Liver (tissue), 8 donors: ENCODE measurements at regions not wholly inside any gene's neighbourhood (a gene's known extent, or its start where the extent isn't known, plus 50 kb on each side); places are given as distances from the start of the nearest gene placed in this dataset.

Experiments used
- DNase-seq: peaks from one replicate; pipeline ENCODE4 v3.0.0-alpha.2; 2017; ENCODE audit warnings: low spot score
- H3K27ac ChIP-seq, 2 donors: one replicate each; pipeline ENCODE4 v1.7.0; 2013; ENCODE audit warnings: inconsistent platforms in 2 of 2, low read length in 2 of 2, control low read depth in 1 of 2, low read depth in 1 of 2, mild to moderate bottlenecking in 1 of 2
- H3K27me3 ChIP-seq, 4 donors: one replicate each; pipeline versions ENCODE4 v1.6.1 to v1.7.0; 2013; ENCODE audit warnings: low read length in 3 of 4, inconsistent platforms in 1 of 4, mild to moderate bottlenecking in 1 of 4, moderate library complexity in 1 of 4; ENCODE audit not compliant: control insufficient read depth in 4 of 4, insufficient read depth in 4 of 4
- H3K36me3 ChIP-seq, 4 donors: one replicate each; pipeline versions ENCODE4 v1.6.1 to v1.7.0; 2013; ENCODE audit warnings: low read length in 3 of 4, mild to moderate bottlenecking in 3 of 4, low read depth in 1 of 4, moderate library complexity in 1 of 4; ENCODE audit not compliant: control insufficient read depth in 4 of 4, insufficient read depth in 3 of 4
- H3K4me1 ChIP-seq, 4 donors: one replicate each; pipeline versions ENCODE4 v1.6.1 to v1.7.0; 2013; ENCODE audit warnings: low read length in 3 of 4, mild to moderate bottlenecking in 3 of 4, moderate library complexity in 1 of 4; ENCODE audit not compliant: control insufficient read depth in 4 of 4, insufficient read depth in 4 of 4
- H3K4me3 ChIP-seq, 3 donors: one replicate each; pipeline versions ENCODE4 v1.6.1 to v1.7.0; 2013; ENCODE audit warnings: low read length in 3 of 3, control low read depth in 1 of 3, low read depth in 1 of 3, mild to moderate bottlenecking in 1 of 3
- H3K9ac ChIP-seq, 2 donors: one replicate each; pipeline ENCODE4 v1.7.0; 2013; ENCODE audit warnings: low read length in 2 of 2, mild to moderate bottlenecking in 2 of 2, moderate library complexity in 2 of 2, control low read depth in 1 of 2, low read depth in 1 of 2
- H3K9me3 ChIP-seq, 4 donors: one replicate each; pipeline versions ENCODE4 v1.6.1 to v1.7.0; 2013; ENCODE audit warnings: low read length in 3 of 4; ENCODE audit not compliant: control insufficient read depth in 4 of 4
- EGR1 ChIP-seq, 2 donors: IDR thresholded peaks; 2 replicates each; pipeline ENCODE4 v1.6.1; 2016 to 2018; ENCODE audit warnings: antibody characterized with exemption in 2 of 2, low read depth in 2 of 2
- FOXA1 ChIP-seq: IDR thresholded peaks from 2 replicates; pipeline ENCODE4 v1.6.1; 2016; ENCODE audit warnings: antibody characterized with exemption
- FOXA2 ChIP-seq: IDR thresholded peaks from 2 replicates; pipeline ENCODE4 v1.6.1; 2016; ENCODE audit warnings: antibody characterized with exemption
- GABPA ChIP-seq, 2 donors: IDR thresholded peaks in 1 of 2; conservative IDR thresholded peaks in 1 of 2; 2 replicates each; pipeline ENCODE4 v1.6.1; 2016; ENCODE audit warnings: antibody characterized with exemption in 2 of 2, mild to moderate bottlenecking in 1 of 2, moderate library complexity in 1 of 2
- HNF4A ChIP-seq, 2 donors: conservative IDR thresholded peaks; 2 replicates each; pipeline ENCODE4 v1.6.1; 2016; ENCODE audit warnings: antibody characterized with exemption in 2 of 2, mild to moderate bottlenecking in 2 of 2
- HNF4G ChIP-seq: IDR thresholded peaks from 2 replicates; pipeline ENCODE4 v1.6.1; 2016; ENCODE audit warnings: antibody characterized with exemption
- JUND ChIP-seq, 2 donors: IDR thresholded peaks; 2 replicates each; pipeline ENCODE4 v1.6.1; 2016; ENCODE audit warnings: antibody characterized with exemption in 2 of 2
- NR2F2 ChIP-seq: IDR thresholded peaks from 2 replicates; pipeline ENCODE4 v1.6.1; 2016; ENCODE audit warnings: antibody characterized with exemption
- RAD21 ChIP-seq, 2 donors: IDR thresholded peaks; 2 replicates each; pipeline ENCODE4 v1.6.1; 2016; ENCODE audit warnings: antibody characterized with exemption in 2 of 2, mild to moderate bottlenecking in 2 of 2
- RXRA ChIP-seq, 2 donors: IDR thresholded peaks; 2 replicates each; pipeline ENCODE4 v1.6.1; 2017 to 2018; ENCODE audit warnings: antibody characterized with exemption in 2 of 2, mild to moderate bottlenecking in 1 of 2
- SP1 ChIP-seq: IDR thresholded peaks from 2 replicates; pipeline ENCODE4 v1.6.1; 2018; ENCODE audit warnings: antibody characterized with exemption, mild to moderate bottlenecking
- TAF1 ChIP-seq: conservative IDR thresholded peaks from 2 replicates; pipeline ENCODE4 v1.6.1; 2016; ENCODE audit warnings: antibody characterized with exemption, mild to moderate bottlenecking
- YY1 ChIP-seq: IDR thresholded peaks from 2 replicates; pipeline ENCODE4 v1.6.1; 2016; ENCODE audit warnings: antibody characterized with exemption, mild to moderate bottlenecking
- WGBS: extraction: QIAGEN DNeasy Blood & Tissue Kit; methylation state at CpG from one replicate; pipeline ENCODE4 v1.1.7; 2013; 5-methylcytosine and 5-hydroxymethylcytosine counted together
- TF ChIP-seq, protein P1 (sequence below): IDR thresholded peaks from 2 replicates; pipeline ENCODE4 v1.6.1; 2016; ENCODE audit warnings: antibody characterized with exemption
- TF ChIP-seq, protein P2 (sequence below): IDR thresholded peaks from 2 replicates; pipeline ENCODE4 v1.6.1; 2016; ENCODE audit warnings: antibody characterized with exemption, mild to moderate bottlenecking
- TF ChIP-seq, protein P3 (sequence below): fragments of 150-350 bp; IDR thresholded peaks from 2 replicates; pipeline ENCODE4 v1.5.1; 2017; ENCODE audit warnings: improper control_type of control experiment, low read depth, low read length; ENCODE audit not compliant: missing input control
- TF ChIP-seq, protein P4 (sequence below): IDR thresholded peaks from 2 replicates; pipeline ENCODE4 v1.6.1; 2016; ENCODE audit warnings: antibody characterized with exemption
- donor health status: healthy.
- donor health status: healthy.
- donor health status: healthy.
- donor health status: healthy.
- donor health status: healthy.

DNA sequence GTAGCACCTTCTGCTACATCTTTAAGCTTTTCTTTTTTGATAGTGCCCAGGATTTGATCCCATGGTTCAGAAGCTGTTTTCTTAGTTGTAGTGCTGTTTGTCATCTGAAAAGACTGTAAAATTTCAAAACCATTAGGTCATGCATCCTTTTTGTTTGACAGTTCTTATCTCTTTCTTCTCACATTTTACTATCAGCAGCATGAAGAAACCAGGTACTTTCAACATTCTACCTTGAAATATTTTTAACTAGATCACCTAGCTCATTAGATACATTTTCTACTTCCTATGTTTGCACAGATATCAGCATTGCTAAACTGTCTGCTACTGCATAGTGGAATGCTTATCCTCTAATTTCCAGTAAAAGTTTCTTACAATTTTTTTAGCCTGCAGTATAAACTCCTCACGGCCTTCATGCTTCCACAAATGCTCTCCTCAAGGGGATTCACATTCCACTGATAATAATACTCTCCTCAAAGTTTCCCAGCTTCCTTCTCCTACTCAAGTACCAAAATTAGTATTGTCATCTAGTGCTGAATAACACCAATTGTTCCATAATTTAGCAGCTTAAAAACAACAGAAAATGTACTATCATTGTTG, 243.9 kb upstream of the ZRANB2 start:
- Histone ChIP-seq H3K9me3 (no peaks in the 10 kb centered on the region), H3K9ac (no peak overlapping the region)
- no peak for DNase-seq

DNA sequence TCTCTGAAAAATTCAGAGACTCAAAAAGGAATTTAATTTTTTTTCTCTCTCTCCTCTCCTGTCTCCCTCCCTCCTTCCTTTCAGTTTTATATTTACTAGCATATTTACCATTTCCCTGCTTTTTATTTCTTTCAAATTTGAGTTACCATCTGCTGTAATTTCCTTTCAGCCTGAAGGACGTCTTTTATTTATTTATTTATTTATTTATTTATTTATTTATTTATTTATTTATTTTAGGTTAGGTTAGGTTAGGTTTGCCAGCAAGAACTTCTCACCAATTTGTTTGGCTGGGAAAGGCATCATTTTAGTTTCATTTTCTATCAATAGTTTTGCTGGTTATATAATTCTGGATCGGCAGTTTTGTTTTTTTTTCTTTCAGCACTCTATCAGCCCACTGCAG, 231.7 kb upstream of the ZRANB2 start:
- H3K27ac ChIP-seq = no peak overlapping the region
- no peak for DNase-seq
- H3K9ac ChIP-seq = no peak overlapping the region
- H3K9me3 ChIP-seq = no peaks in the 10 kb centered on the region
- H3K27me3 ChIP-seq = no peaks in the 10 kb centered on the region
- no peaks in the 10 kb centered on the region for H3K4me1 ChIP-seq
- 30% methylated on average over 2 of the region's 2 CpGs for WGBS
- no peaks in the 10 kb centered on the region for H3K36me3 ChIP-seq
- peak overlapping the region in 1 of 3 donors; percentile 20 for H3K4me3 ChIP-seq
- TF ChIP-seq NR2F2 = no peak
- TF ChIP-seq FOXA2 = no peak
- TF ChIP-seq, protein P1, sequence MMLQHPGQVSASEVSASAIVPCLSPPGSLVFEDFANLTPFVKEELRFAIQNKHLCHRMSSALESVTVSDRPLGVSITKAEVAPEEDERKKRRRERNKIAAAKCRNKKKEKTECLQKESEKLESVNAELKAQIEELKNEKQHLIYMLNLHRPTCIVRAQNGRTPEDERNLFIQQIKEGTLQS = no peak
- TF ChIP-seq SP1 = no peak
- TF ChIP-seq RXRA (IDR thresholded peaks at IDR 0.05) = no peak
- TF ChIP-seq FOXA1 = no peak
- no peak for TF ChIP-seq JUND (IDR thresholded peaks at IDR 0.05)
- TF ChIP-seq, protein P2, sequence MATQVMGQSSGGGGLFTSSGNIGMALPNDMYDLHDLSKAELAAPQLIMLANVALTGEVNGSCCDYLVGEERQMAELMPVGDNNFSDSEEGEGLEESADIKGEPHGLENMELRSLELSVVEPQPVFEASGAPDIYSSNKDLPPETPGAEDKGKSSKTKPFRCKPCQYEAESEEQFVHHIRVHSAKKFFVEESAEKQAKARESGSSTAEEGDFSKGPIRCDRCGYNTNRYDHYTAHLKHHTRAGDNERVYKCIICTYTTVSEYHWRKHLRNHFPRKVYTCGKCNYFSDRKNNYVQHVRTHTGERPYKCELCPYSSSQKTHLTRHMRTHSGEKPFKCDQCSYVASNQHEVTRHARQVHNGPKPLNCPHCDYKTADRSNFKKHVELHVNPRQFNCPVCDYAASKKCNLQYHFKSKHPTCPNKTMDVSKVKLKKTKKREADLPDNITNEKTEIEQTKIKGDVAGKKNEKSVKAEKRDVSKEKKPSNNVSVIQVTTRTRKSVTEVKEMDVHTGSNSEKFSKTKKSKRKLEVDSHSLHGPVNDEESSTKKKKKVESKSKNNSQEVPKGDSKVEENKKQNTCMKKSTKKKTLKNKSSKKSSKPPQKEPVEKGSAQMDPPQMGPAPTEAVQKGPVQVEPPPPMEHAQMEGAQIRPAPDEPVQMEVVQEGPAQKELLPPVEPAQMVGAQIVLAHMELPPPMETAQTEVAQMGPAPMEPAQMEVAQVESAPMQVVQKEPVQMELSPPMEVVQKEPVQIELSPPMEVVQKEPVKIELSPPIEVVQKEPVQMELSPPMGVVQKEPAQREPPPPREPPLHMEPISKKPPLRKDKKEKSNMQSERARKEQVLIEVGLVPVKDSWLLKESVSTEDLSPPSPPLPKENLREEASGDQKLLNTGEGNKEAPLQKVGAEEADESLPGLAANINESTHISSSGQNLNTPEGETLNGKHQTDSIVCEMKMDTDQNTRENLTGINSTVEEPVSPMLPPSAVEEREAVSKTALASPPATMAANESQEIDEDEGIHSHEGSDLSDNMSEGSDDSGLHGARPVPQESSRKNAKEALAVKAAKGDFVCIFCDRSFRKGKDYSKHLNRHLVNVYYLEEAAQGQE = no peak
- TF ChIP-seq GABPA (IDR thresholded peaks at IDR 0.05 in 1 of 2, conservative IDR thresholded peaks at IDR 0.05 in 1 of 2) = no peak
- TF ChIP-seq EGR1 (IDR thresholded peaks at IDR 0.05; ENCODE audit: low read depth in 2 of 2) = no peak
- no peak for TF ChIP-seq RAD21 (IDR thresholded peaks at IDR 0.05)
- TF ChIP-seq HNF4A (conservative IDR thresholded peaks at IDR 0.05) = no peak
- TF ChIP-seq, protein P3, sequence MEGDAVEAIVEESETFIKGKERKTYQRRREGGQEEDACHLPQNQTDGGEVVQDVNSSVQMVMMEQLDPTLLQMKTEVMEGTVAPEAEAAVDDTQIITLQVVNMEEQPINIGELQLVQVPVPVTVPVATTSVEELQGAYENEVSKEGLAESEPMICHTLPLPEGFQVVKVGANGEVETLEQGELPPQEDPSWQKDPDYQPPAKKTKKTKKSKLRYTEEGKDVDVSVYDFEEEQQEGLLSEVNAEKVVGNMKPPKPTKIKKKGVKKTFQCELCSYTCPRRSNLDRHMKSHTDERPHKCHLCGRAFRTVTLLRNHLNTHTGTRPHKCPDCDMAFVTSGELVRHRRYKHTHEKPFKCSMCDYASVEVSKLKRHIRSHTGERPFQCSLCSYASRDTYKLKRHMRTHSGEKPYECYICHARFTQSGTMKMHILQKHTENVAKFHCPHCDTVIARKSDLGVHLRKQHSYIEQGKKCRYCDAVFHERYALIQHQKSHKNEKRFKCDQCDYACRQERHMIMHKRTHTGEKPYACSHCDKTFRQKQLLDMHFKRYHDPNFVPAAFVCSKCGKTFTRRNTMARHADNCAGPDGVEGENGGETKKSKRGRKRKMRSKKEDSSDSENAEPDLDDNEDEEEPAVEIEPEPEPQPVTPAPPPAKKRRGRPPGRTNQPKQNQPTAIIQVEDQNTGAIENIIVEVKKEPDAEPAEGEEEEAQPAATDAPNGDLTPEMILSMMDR = no peak
- no peak for TF ChIP-seq YY1

More for the DNA sequence above, 243.9 kb upstream of the ZRANB2 start:
- H3K27me3 ChIP-seq = no peaks in the 10 kb centered on the region
- no peak overlapping the region for H3K27ac ChIP-seq
- no peaks in the 10 kb centered on the region for H3K4me1 ChIP-seq
- TF ChIP-seq JUND (IDR thresholded peaks at IDR 0.05) = no peak
- TF ChIP-seq SP1 = no peak
- TF ChIP-seq, protein P1 = no peak
- TF ChIP-seq FOXA2 = no peak
- TF ChIP-seq HNF4A (conservative IDR thresholded peaks at IDR 0.05) = no peak
- no peak for TF ChIP-seq YY1
- no peak for TF ChIP-seq HNF4G
- TF ChIP-seq GABPA (IDR thresholded peaks at IDR 0.05 in 1 of 2, conservative IDR thresholded peaks at IDR 0.05 in 1 of 2) = no peak
- TF ChIP-seq, protein P4, sequence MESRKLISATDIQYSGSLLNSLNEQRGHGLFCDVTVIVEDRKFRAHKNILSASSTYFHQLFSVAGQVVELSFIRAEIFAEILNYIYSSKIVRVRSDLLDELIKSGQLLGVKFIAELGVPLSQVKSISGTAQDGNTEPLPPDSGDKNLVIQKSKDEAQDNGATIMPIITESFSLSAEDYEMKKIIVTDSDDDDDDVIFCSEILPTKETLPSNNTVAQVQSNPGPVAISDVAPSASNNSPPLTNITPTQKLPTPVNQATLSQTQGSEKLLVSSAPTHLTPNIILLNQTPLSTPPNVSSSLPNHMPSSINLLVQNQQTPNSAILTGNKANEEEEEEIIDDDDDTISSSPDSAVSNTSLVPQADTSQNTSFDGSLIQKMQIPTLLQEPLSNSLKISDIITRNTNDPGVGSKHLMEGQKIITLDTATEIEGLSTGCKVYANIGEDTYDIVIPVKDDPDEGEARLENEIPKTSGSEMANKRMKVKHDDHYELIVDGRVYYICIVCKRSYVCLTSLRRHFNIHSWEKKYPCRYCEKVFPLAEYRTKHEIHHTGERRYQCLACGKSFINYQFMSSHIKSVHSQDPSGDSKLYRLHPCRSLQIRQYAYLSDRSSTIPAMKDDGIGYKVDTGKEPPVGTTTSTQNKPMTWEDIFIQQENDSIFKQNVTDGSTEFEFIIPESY = no peak
- TF ChIP-seq, protein P2 = no peak
- no peak for TF ChIP-seq EGR1 (IDR thresholded peaks at IDR 0.05; ENCODE audit: low read depth in 2 of 2)
- no peak for TF ChIP-seq TAF1
- no peak for TF ChIP-seq RXRA (IDR thresholded peaks at IDR 0.05)
- TF ChIP-seq FOXA1 = no peak
- no peaks in the 10 kb centered on the region for H3K36me3 ChIP-seq
- H3K4me3 ChIP-seq = no peak overlapping the region
- WGBS = 46% methylated on average over 1 of the region's 1 CpG
